Upper lobe of left lung (tissue), 6 donors: ENCODE measurements at regions not wholly inside any gene's neighbourhood (a gene's known extent, or its start where the extent isn't known, plus 50 kb on each side); places are given as distances from the start of the nearest gene placed in this dataset.

Experiments
- ATAC-seq, 2 donors: fragments of 200-7000 bp; cut with Tn5 transposase; one replicate each; pipeline ENCODE4 v1.9.1; 2022; ENCODE audit warnings: mild to moderate bottlenecking in 2 of 2, moderate library complexity in 2 of 2; ENCODE audit not compliant: low FRiP score in 2 of 2
- DNase-seq, 2 donors: peaks; one replicate each; pipeline ENCODE4 v3.0.0-alpha.2; 2019 to 2020
- H3K27ac ChIP-seq, 4 donors: fragments of 200-600 bp; sonication (generic); one replicate each; pipeline ENCODE4 v1.5.1; 2016 to 2019
- H3K27me3 ChIP-seq, 4 donors: fragments of 200-600 bp; sonication (generic); one replicate each; pipeline ENCODE4 v1.5.1; 2017 to 2019
- H3K36me3 ChIP-seq, 4 donors: fragments of 200-600 bp; sonication (generic); one replicate each; pipeline ENCODE4 v1.5.1; 2016 to 2019
- H3K4me1 ChIP-seq, 4 donors: fragments of 200-600 bp; sonication (generic); one replicate each; pipeline ENCODE4 v1.5.1; 2018 to 2019
- H3K4me3 ChIP-seq, 4 donors: fragments of 200-600 bp; sonication (generic); one replicate each; pipeline ENCODE4 v1.5.1; 2017 to 2019; ENCODE audit warnings: mild to moderate bottlenecking in 2 of 4, moderate library complexity in 1 of 4
- H3K9me3 ChIP-seq, 4 donors: fragments of 200-600 bp; sonication (generic); one replicate each; pipeline ENCODE4 v1.5.1; 2018 to 2019
- CTCF ChIP-seq, 6 experiments: fragments of 450-650 bp in 4 of 6; fragments of 200-600 bp in 2 of 6; sonication (generic) in 2 of 6; IDR thresholded peaks; one replicate each; pipeline ENCODE4 v1.5.1; 2016 to 2019; ENCODE audit warnings: antibody characterized with exemption in 6 of 6
- EP300 ChIP-seq, 4 donors: sonication (generic); formaldehyde crosslinking; IDR thresholded peaks; one replicate each; pipeline ENCODE4 v1.5.1; 2017; ENCODE audit warnings: antibody characterized with exemption in 4 of 4, control low read depth in 2 of 4
- POLR2A ChIP-seq, 4 donors: fragments of 450-650 bp; IDR thresholded peaks; one replicate each; pipeline ENCODE4 v1.5.1; 2016 to 2017; ENCODE audit warnings: antibody characterized with exemption in 4 of 4, mild to moderate bottlenecking in 2 of 4
- POLR2AphosphoS5 ChIP-seq, 2 donors: sonication (generic); formaldehyde crosslinking; IDR thresholded peaks; one replicate each; pipeline ENCODE4 v1.5.1; 2017; ENCODE audit warnings: antibody characterized with exemption in 2 of 2
- WGBS, 2 donors: methylation state at CpG; one replicate each; pipeline ENCODE4 v1.1.5; 2017 to 2018; 5-methylcytosine and 5-hydroxymethylcytosine counted together
- donor health status: DM: no; HTN: no; CAD: no; lungs with moderate emphysema.
- donor health status: DM: no; HTN: yes; CAD: no; lungs with severe emphysema.

- DNase-seq: no peak
- 65 to 67% methylated on average over 3 of the region's 3 CpGs for WGBS, 2 donors
Measured at GRCh38 chr10:10530313-10530712, 487.4 kb upstream of the CELF2 start.

GRCh38 chr10:10532236-10532635, 485.4 kb upstream of the CELF2 start:
- no peak overlapping the region for H3K27ac ChIP-seq
- no peaks in the 10 kb centered on the region for H3K4me1 ChIP-seq
- H3K36me3 ChIP-seq: no peaks in the 10 kb centered on the region
- 56 to 61% methylated on average over 1 of the region's 1 CpG for WGBS, 2 donors
- no peak for DNase-seq
- no peak for TF ChIP-seq POLR2AphosphoS5 (IDR thresholded peaks at IDR 0.05)
- TF ChIP-seq EP300 (IDR thresholded peaks at IDR 0.05): no peak
- TF ChIP-seq POLR2A (IDR thresholded peaks at IDR 0.05): no peak
- no peak for TF ChIP-seq CTCF (IDR thresholded peaks at IDR 0.05)
- H3K27me3 ChIP-seq: no peaks in the 10 kb centered on the region
- no peak for ATAC-seq
- no peaks in the 10 kb centered on the region for H3K9me3 ChIP-seq
- no peak overlapping the region for H3K4me3 ChIP-seq

More at GRCh38 chr10:10530313-10530712, 487.4 kb upstream of the CELF2 start:
- Histone ChIP-seq H3K9me3 (no peaks in the 10 kb centered on the region), H3K36me3 (no peaks in the 10 kb centered on the region), H3K4me3 (no peak overlapping the region), H3K27me3 (no peaks in the 10 kb centered on the region), H3K4me1 (no peaks in the 10 kb centered on the region), H3K27ac (no peak overlapping the region)
- no peak for ATAC-seq
- no peak for TF ChIP-seq POLR2AphosphoS5 (IDR thresholded peaks at IDR 0.05)
- TF ChIP-seq CTCF (IDR thresholded peaks at IDR 0.05): no peak
- TF ChIP-seq EP300 (IDR thresholded peaks at IDR 0.05): no peak
- TF ChIP-seq POLR2A (IDR thresholded peaks at IDR 0.05): no peak

GRCh38 chr10:10532826-10533225, 484.8 kb upstream of the CELF2 start:
- DNase-seq: no peak
- Histone ChIP-seq H3K27me3 (no peaks in the 10 kb centered on the region), H3K36me3 (no peaks in the 10 kb centered on the region), H3K27ac (no peak overlapping the region), H3K4me1 (no peaks in the 10 kb centered on the region), H3K9me3 (no peaks in the 10 kb centered on the region), H3K4me3 (no peak overlapping the region)
- TF ChIP-seq CTCF (IDR thresholded peaks at IDR 0.05): no peak
- TF ChIP-seq POLR2AphosphoS5 (IDR thresholded peaks at IDR 0.05): no peak
- no peak for TF ChIP-seq EP300 (IDR thresholded peaks at IDR 0.05)
- no peak for TF ChIP-seq POLR2A (IDR thresholded peaks at IDR 0.05)
- no peak for ATAC-seq
- WGBS, 2 donors: 90 to 91% methylated on average over 2 of the region's 2 CpGs

GRCh38 chr10:10533437-10533836, 484.2 kb upstream of the CELF2 start:
- H3K9me3 ChIP-seq: no peaks in the 10 kb centered on the region
- 88 to 91% methylated on average over 3 of the region's 3 CpGs for WGBS, 2 donors
- no peak for TF ChIP-seq EP300 (IDR thresholded peaks at IDR 0.05)
- no peak for TF ChIP-seq POLR2AphosphoS5 (IDR thresholded peaks at IDR 0.05)
- TF ChIP-seq POLR2A (IDR thresholded peaks at IDR 0.05): no peak
- TF ChIP-seq CTCF (IDR thresholded peaks at IDR 0.05): no peak
- DNase-seq (no peak), ATAC-seq (no peak)
- no peak overlapping the region for H3K27ac ChIP-seq
- no peaks in the 10 kb centered on the region for H3K4me1 ChIP-seq
- no peaks in the 10 kb centered on the region for H3K27me3 ChIP-seq
- H3K4me3 ChIP-seq: no peak overlapping the region
- H3K36me3 ChIP-seq: no peaks in the 10 kb centered on the region

- no peak for DNase-seq
- Histone ChIP-seq H3K27me3 (no peaks in the 10 kb centered on the region), H3K4me1 (no peaks in the 10 kb centered on the region), H3K9me3 (no peaks in the 10 kb centered on the region), H3K27ac (no peak overlapping the region), H3K36me3 (no peaks in the 10 kb centered on the region), H3K4me3 (no peak overlapping the region)
- WGBS, 2 donors: 70 to 71% methylated on average over 1 of the region's 1 CpG
- TF ChIP-seq EP300 (IDR thresholded peaks at IDR 0.05) (no peak), POLR2A (IDR thresholded peaks at IDR 0.05) (no peak), CTCF (IDR thresholded peaks at IDR 0.05) (no peak)
- ATAC-seq: no peak
Measured at GRCh38 chr10:10538326-10538725, 479.3 kb upstream of the CELF2 start.
